ENCODE measurements at regions not wholly inside any gene's neighbourhood (a gene's known extent, or its start where the extent isn't known, plus 50 kb on each side); places are given as distances from the start of the nearest gene placed in this dataset.
A peak's percentile ranks its signal among the peaks of the same experiment; 100 is the strongest.

DNA sequence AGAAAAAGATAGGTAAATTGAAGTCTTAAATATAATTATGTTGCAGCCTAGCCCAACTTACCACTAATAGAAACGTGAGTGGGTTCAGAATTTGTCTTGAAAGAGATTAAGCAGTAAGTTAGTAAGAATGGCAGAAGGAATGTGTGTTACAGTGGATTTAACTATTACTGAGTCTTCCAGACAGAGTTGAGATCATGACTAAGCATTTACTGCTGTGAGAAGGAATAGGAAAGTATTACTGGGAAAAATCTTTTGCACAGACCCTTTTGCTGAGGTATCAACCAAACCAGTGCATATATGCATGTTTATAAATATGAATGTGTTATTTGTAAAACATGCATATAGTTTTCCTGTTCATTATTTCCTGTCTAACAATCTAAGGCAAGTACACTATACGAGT, 112.8 kb upstream of the EFNA5 start:
- TF ChIP-seq, protein P1, sequence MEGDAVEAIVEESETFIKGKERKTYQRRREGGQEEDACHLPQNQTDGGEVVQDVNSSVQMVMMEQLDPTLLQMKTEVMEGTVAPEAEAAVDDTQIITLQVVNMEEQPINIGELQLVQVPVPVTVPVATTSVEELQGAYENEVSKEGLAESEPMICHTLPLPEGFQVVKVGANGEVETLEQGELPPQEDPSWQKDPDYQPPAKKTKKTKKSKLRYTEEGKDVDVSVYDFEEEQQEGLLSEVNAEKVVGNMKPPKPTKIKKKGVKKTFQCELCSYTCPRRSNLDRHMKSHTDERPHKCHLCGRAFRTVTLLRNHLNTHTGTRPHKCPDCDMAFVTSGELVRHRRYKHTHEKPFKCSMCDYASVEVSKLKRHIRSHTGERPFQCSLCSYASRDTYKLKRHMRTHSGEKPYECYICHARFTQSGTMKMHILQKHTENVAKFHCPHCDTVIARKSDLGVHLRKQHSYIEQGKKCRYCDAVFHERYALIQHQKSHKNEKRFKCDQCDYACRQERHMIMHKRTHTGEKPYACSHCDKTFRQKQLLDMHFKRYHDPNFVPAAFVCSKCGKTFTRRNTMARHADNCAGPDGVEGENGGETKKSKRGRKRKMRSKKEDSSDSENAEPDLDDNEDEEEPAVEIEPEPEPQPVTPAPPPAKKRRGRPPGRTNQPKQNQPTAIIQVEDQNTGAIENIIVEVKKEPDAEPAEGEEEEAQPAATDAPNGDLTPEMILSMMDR (conservative IDR thresholded peaks at IDR 0.05): no peak
- no peak for TF ChIP-seq ZFX (IDR thresholded peaks at IDR 0.05)
- H3K27ac ChIP-seq: no peak overlapping the region

DNA sequence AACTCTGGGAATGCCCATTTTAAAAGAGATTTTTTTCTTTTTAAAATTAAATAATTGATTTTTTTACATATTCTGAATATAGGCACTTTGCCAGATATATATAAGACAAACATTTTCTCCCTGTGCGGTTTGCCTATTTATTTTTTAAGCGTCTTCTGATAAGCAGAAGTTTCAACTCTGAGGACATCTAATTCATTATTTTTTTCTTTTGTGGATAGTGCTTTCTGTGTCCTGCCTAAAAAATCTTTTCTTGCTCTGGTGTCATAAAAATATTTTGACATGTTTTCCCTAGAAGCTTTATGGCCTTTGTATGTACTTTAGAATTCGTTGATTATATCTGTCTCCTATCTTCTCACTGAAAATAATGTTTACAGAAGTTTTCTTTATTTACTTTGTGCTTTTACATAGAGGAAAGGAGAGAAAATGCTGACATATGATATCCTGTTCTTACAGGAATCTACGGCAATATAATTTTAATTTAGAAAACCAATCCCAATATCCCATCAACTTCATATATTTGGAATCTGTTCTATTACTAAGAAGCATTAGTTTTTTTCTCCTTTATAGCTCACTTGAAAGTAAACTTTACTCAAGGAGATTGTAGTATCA, 111.9 kb upstream of the EFNA5 start:
- H3K27ac ChIP-seq: no peak overlapping the region; the same call in 1 of the 2 replicates
- TF ChIP-seq ZFX (IDR thresholded peaks at IDR 0.05): no peak
- TF ChIP-seq, protein P1 (conservative IDR thresholded peaks at IDR 0.05): no peak

DNA sequence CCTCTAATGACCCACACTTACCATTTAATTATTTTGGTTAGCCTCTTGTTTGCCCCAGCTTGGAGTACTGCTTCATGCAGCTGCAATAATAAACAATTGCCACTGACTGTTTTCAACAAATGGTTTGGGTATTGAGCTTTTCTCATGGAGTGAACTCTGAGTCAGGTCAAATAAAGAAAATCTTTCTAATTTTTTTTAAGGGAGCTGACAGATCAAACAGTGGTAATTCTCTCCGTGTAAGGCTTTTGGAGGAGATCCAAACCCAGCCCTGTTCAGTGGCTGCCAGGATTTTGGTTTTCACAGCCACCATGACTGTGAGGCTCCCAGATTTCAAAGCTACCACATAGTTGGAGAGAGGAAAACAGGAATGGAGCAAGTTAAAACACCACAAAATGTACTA, 110.7 kb upstream of the EFNA5 start:
- peak overlapping the region; percentile 77; the same call in 1 of the 2 replicates for H3K27ac ChIP-seq
- TF ChIP-seq ZFX (IDR thresholded peaks at IDR 0.05): no peak
- TF ChIP-seq, protein P1 (conservative IDR thresholded peaks at IDR 0.05): no peak

DNA sequence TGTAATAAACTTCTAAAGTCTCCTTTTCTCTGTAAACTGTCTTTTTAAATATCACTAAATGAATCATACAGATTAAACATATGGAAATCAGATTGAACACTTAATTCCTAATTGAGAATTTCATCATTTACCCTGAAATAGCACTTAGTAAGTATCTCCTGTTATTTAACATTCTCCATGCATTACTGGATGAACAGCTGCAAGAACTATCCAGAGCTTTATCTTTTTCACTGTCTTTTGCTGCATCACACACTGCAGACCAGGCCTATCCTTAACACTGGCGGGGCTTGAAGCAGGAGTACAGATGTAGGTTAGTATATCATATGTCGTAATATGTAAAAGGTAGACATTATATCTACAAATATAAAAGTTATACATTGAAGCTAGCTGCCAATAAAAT, 108.7 kb upstream of the EFNA5 start:
- TF ChIP-seq, protein P1 (conservative IDR thresholded peaks at IDR 0.05): no peak
- no peak for TF ChIP-seq ZFX (IDR thresholded peaks at IDR 0.05)
- H3K27ac ChIP-seq: no peak overlapping the region

DNA sequence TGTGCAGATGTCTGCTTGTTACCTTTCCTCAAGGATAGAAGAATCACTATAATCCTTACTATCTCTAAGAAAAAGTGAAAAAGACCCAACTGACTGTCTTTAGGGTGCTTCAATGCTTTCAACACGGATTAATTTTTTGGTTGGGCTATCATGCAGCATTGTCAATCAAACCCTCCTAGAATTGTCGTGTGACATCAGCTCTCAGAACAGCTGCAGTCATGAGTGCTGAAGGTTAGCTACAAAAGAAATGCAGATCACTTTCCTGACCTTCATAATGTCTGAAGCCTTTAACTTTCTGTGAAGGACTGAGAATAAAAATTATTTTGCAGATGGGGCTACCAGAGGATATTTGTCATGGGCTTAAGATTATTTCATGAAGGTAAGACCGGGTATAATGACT, 107.9 kb upstream of the EFNA5 start:
- TF ChIP-seq, protein P1 (conservative IDR thresholded peaks at IDR 0.05): no peak
- no peak for TF ChIP-seq ZFX (IDR thresholded peaks at IDR 0.05)
- no peak overlapping the region for H3K27ac ChIP-seq

GRCh38 chr5:107776922-107777740, 106.4 kb upstream of the EFNA5 start:
- TF ChIP-seq, protein P1 (conservative IDR thresholded peaks at IDR 0.05): no peak
- TF ChIP-seq ZFX (IDR thresholded peaks at IDR 0.05): no peak
- no peak overlapping the region for H3K27ac ChIP-seq

DNA sequence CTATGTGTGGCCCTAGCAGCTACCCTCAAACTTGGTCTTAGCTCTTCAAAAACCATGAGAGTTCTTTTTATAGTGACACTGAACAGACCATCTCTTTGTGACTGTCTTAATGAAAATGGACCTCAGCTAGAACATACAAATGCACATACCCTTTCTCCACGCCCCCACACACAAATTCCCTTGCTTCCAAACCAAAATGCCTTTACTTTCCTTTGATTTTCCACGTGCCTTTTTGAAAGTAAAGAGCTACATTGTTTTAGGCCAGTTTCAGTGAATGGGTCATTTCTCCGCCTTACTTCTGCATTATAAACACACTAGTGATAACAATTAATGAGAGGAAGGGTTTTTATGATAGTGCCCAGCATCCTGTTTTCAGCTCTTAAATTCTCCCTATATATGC, 105.8 kb upstream of the EFNA5 start:
- H3K27ac ChIP-seq: no peak overlapping the region
- no peak for TF ChIP-seq ZFX (IDR thresholded peaks at IDR 0.05)
- TF ChIP-seq, protein P1 (conservative IDR thresholded peaks at IDR 0.05): no peak
